OCI-LY7 (cell line): ENCODE measurements at regions not wholly inside any gene's neighbourhood (a gene's known extent, or its start where the extent isn't known, plus 50 kb on each side); places are given as distances from the start of the nearest gene placed in this dataset.
"Not testable (repeated sequence)": the region's sequence is repeated elsewhere in the genome, so short reads cannot be mapped to it uniquely, and the experiment has no call there.

Experiments used
- BruUV-seq: library from RNA; stranded (reverse); fragments of 400-500 nt; replicated peaks from 2 replicates; lab custom pipeline; 2021; lab: Mats Ljungman, UMichigan
- CTCF ChIA-PET: fragments of 300-600 bp; sonication (Branson Sonifier 250); formaldehyde crosslinking; loops from one replicate; lab custom pipeline; 2022; ENCODE audit warnings: antibody characterized with exemption; ENCODE audit not compliant: unreplicated experiment; lab: Charles Lee
- POLR2A ChIA-PET: fragments of 300-600 bp; sonication (Branson Sonifier 250); formaldehyde crosslinking; loops from one replicate; lab custom pipeline; 2022; ENCODE audit warnings: antibody characterized with exemption; lab: Charles Lee
- DNase-seq: peaks from one replicate; pipeline ENCODE4 v3.0.0-alpha.2; 2015; ENCODE audit warnings: low spot score
- H2AFZ ChIP-seq: fragments of 200-600 bp; sonication (generic), shearing (Covaris generic); 2 replicates; pipeline ENCODE4 v1.6.1; 2014; ENCODE audit warnings: mild to moderate bottlenecking, antibody characterized with exemption, low read length, moderate library complexity
- H3K27ac ChIP-seq: fragments of 200-600 bp; sonication (generic); 2 replicates; pipeline ENCODE4 v1.5.1; 2014; ENCODE audit warnings: mixed run types, low read depth, mild to moderate bottlenecking, moderate library complexity, low read length, inconsistent platforms; ENCODE audit not compliant: poor library complexity, severe bottlenecking
- H3K36me3 ChIP-seq: fragments of 200-600 bp; sonication (generic); 2 replicates; pipeline ENCODE4 v1.6.1; 2014; ENCODE audit warnings: mild to moderate bottlenecking, antibody characterized with exemption, low read length, moderate library complexity, mixed read lengths; ENCODE audit not compliant: insufficient read depth
- H3K4me1 ChIP-seq: fragments of 200-600 bp; sonication (generic); 2 replicates; pipeline ENCODE4 v1.5.1; 2014; ENCODE audit warnings: mild to moderate bottlenecking, low read length; ENCODE audit not compliant: insufficient read depth, poor library complexity, severe bottlenecking
- H3K4me2 ChIP-seq: fragments of 200-600 bp; sonication (generic); 2 replicates; pipeline ENCODE4 v1.6.1; 2014; ENCODE audit warnings: mild to moderate bottlenecking, low read length
- H3K4me3 ChIP-seq: fragments of 200-600 bp; sonication (generic); 2 replicates; pipeline ENCODE4 v1.5.1; 2014; ENCODE audit warnings: mild to moderate bottlenecking, low read depth, low read length; ENCODE audit not compliant: poor library complexity, severe bottlenecking
- H3K79me2 ChIP-seq: fragments of 200-600 bp; sonication (generic); 2 replicates; pipeline ENCODE4 v1.6.1; 2016; ENCODE audit warnings: low read depth, mild to moderate bottlenecking, low read length, moderate library complexity, mixed read lengths; ENCODE audit not compliant: insufficient read depth
- H3K9me2 ChIP-seq: fragments of 200-600 bp; sonication (generic); 2 replicates; pipeline ENCODE4 v1.6.1; 2016; ENCODE audit warnings: mild to moderate bottlenecking, low read length, mixed read lengths; ENCODE audit not compliant: insufficient read depth
- H3K9me3 ChIP-seq: fragments of 200-600 bp; sonication (generic); 2 replicates; pipeline ENCODE4 v1.6.1; 2014; ENCODE audit warnings: mild to moderate bottlenecking, mixed run types, low read length, mixed read lengths
- H4K20me1 ChIP-seq: fragments of 200-600 bp; sonication (generic); 2 replicates; pipeline ENCODE4 v1.6.1; 2014; ENCODE audit warnings: mild to moderate bottlenecking, antibody characterized with exemption, low read length, moderate library complexity, mixed read lengths; ENCODE audit not compliant: insufficient read depth
- EZH2phosphoT487 ChIP-seq: fragments of 200-600 bp; sonication (generic); IDR thresholded peaks from 2 replicates; pipeline ENCODE4 v1.6.1; 2018; ENCODE audit warnings: low read depth, borderline replicate concordance, mild to moderate bottlenecking, mixed run types, antibody characterized with exemption, low read length, moderate library complexity, mixed read lengths
- intact Hi-C: fragments of 100-400 bp; cut with micrococcal nuclease; formaldehyde crosslinking; loops from one replicate; pipeline ENCODE4 v1.10.0; 2022; ENCODE audit not compliant: unreplicated experiment
- TF ChIP-seq, protein P1 (sequence below): fragments of 200-600 bp; sonication (generic); conservative IDR thresholded peaks from 2 replicates; pipeline ENCODE4 v1.5.1; 2014; ENCODE audit warnings: mild to moderate bottlenecking, antibody characterized with exemption, low read length, moderate library complexity, mixed read lengths

- H3K36me3 ChIP-seq: no peaks in the 10 kb centered on the region
- no peaks in the 10 kb centered on the region for H4K20me1 ChIP-seq
- DNase-seq: no peak
- H3K4me1 ChIP-seq: no peaks in the 10 kb centered on the region
- no peak for TF ChIP-seq EZH2phosphoT487
- TF ChIP-seq, protein P1, sequence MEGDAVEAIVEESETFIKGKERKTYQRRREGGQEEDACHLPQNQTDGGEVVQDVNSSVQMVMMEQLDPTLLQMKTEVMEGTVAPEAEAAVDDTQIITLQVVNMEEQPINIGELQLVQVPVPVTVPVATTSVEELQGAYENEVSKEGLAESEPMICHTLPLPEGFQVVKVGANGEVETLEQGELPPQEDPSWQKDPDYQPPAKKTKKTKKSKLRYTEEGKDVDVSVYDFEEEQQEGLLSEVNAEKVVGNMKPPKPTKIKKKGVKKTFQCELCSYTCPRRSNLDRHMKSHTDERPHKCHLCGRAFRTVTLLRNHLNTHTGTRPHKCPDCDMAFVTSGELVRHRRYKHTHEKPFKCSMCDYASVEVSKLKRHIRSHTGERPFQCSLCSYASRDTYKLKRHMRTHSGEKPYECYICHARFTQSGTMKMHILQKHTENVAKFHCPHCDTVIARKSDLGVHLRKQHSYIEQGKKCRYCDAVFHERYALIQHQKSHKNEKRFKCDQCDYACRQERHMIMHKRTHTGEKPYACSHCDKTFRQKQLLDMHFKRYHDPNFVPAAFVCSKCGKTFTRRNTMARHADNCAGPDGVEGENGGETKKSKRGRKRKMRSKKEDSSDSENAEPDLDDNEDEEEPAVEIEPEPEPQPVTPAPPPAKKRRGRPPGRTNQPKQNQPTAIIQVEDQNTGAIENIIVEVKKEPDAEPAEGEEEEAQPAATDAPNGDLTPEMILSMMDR: no peak
- no peaks in the 10 kb centered on the region for H3K79me2 ChIP-seq
- H3K27ac ChIP-seq: no peak overlapping the region
- no peaks in the 10 kb centered on the region for H3K9me3 ChIP-seq
- no peak overlapping the region for H3K4me3 ChIP-seq
- intact Hi-C loops: no loop called here
- no peak overlapping the region for H2AFZ ChIP-seq
- CTCF ChIA-PET: no interaction called here
- POLR2A ChIA-PET: no interaction called here
- no TSS peak for BruUV-seq
- no peaks in the 10 kb centered on the region for H3K9me2 ChIP-seq
- H3K4me2 ChIP-seq: no peak overlapping the region
Measured at GRCh38 chr14:104416383-104416782, 163.2 kb upstream of the C14orf180 start.

DNA sequence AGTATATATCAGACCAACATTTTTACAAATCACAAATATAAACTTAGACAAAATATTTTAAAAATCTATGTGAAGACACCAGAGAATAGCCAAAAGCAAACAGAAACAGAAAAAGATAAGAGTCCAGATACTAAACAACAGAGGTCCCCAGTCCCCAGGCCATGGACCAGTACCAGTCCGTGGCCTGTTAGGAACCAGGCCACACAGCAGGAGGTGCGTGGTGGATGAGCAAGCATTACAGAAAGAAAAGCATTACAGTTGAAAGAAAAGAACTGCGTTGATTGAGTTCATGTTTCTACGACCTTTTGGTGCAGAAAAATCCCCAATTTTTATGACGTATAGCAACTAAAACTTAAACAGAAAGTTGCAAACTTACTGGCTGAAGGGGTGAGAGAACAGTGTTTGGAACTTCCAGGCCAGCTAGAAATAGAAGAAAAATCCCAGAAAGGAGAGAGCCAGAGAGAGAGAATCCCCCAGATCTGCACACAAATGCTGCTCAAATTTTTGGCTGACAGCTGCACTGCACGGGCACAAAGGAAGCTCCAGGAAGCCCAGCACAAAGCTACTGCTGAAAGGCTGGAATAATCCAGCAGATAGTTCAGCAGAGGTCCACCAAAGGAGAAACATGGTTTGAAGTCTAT lies 159.6 kb upstream of the C14orf180 start:
- Histone ChIP-seq H2AFZ (no peak overlapping the region), H3K4me1 (no peaks in the 10 kb centered on the region), H3K79me2 (no peaks in the 10 kb centered on the region), H3K4me3 (no peak overlapping the region), H3K4me2 (no peak overlapping the region), H3K27ac (no peak overlapping the region), H4K20me1 (no peaks in the 10 kb centered on the region), H3K36me3 (no peaks in the 10 kb centered on the region), H3K9me2 (no peaks in the 10 kb centered on the region), H3K9me3 (no peaks in the 10 kb centered on the region)
- ChIA-PET CTCF (no interaction called here), POLR2A (interaction anchor here (0.7 kb wide), 1 partner anchor 16 kb away, joined by 3 read pairs; no protein-coding TSS in a partner anchor)
- DNase-seq: no peak
- intact Hi-C loops: no loop called here
- TF ChIP-seq, protein P1: no peak
- TF ChIP-seq EZH2phosphoT487: no peak
- no TSS peak for BruUV-seq

GRCh38 chr14:104420523-104420922 lies 159.0 kb upstream of the C14orf180 start:
- H3K4me2 ChIP-seq, H3K27ac ChIP-seq, H3K4me1 ChIP-seq, H3K9me3 ChIP-seq, H3K79me2 ChIP-seq, CTCF ChIA-PET, BruUV-seq, DNase-seq, H3K9me2 ChIP-seq, H2AFZ ChIP-seq, H3K4me3 ChIP-seq, H3K36me3 ChIP-seq, H4K20me1 ChIP-seq, intact Hi-C loops: not testable (repeated sequence)
- POLR2A ChIA-PET: interaction anchor here (0.7 kb wide), 1 partner anchor 15 kb away, joined by 3 read pairs; no protein-coding TSS in a partner anchor
